HCT116 (cell line): ENCODE measurements at regions not wholly inside any gene's neighbourhood (a gene's known extent, or its start where the extent isn't known, plus 50 kb on each side); places are given as distances from the start of the nearest gene placed in this dataset.

Experiments used
- ATAC-seq: fragments of 200-7000 bp; cut with Tn5 transposase; 2 replicates; pipeline ENCODE4 v1.9.1; 2020; ENCODE audit warnings: mild to moderate bottlenecking, moderate library complexity
- BruUV-seq: library from RNA; stranded (reverse); fragments of 400-500 nt; replicated peaks from 2 replicates; lab custom pipeline; 2021; lab: Mats Ljungman, UMichigan
- CTCF ChIA-PET: fragments of 300-600 bp; sonication (Branson Sonifier 250); formaldehyde crosslinking; loops from one replicate; lab custom pipeline; 2021; ENCODE audit warnings: antibody characterized with exemption; lab: Charles Lee
- POLR2A ChIA-PET: fragments of 300-600, 350-600 bp; sonication (Branson Sonifier 250); formaldehyde crosslinking; loops from one replicate; lab custom pipeline; 2021; ENCODE audit warnings: antibody characterized with exemption; lab: Charles Lee
- RAD21 ChIA-PET, 2 experiments: fragments of 300-600 bp; sonication (Branson Sonifier 250); formaldehyde crosslinking; loops; one replicate each; lab custom pipeline; 2023; ENCODE audit warnings: low total read pairs in 2 of 2; ENCODE audit not compliant: uncharacterized antibody in 2 of 2, unreplicated experiment in 2 of 2, low non-redundant PET in 1 of 2; lab: Charles Lee
- DNase-seq: peaks from one replicate; pipeline ENCODE4 v3.0.0-alpha.2; 2010; ENCODE audit warnings: low read depth, low spot score
- H2AFZ ChIP-seq: fragments of 200-600 bp; shearing (Covaris generic), sonication (generic); 2 replicates; pipeline ENCODE4 v1.6.1; 2017; ENCODE audit warnings: low read depth, mixed run types, mixed read lengths, antibody characterized with exemption, low read length; ENCODE audit not compliant: poor library complexity, severe bottlenecking
- H3K27ac ChIP-seq: 2 replicates; pipeline ENCODE4 v1.5.1; 2012; ENCODE audit warnings: low read depth, low read length
- H3K27me3 ChIP-seq: fragments of 200-600 bp; sonication (generic); 2 replicates; pipeline ENCODE4 v1.6.1; 2016; ENCODE audit warnings: mixed run types, low read length, mixed read lengths; ENCODE audit not compliant: insufficient read depth
- H3K36me3 ChIP-seq, 2 experiments: fragments of 200-500 bp in 1 of 2; fragments of 200-600 bp in 1 of 2; sonication (Bioruptor generic) in 1 of 2; sonication (generic) in 1 of 2; 2 replicates each; pipeline versions ENCODE4 v1.5.1 to v1.6.1; 2014 to 2016; ENCODE audit warnings: low read length in 2 of 2, inconsistent platforms in 1 of 2, mixed read lengths in 1 of 2, mixed run types in 1 of 2; ENCODE audit not compliant: insufficient read depth in 2 of 2, control insufficient read depth in 1 of 2
- H3K4me1 ChIP-seq, 2 experiments: fragments of 200-600 bp in 1 of 2; sonication (generic) in 1 of 2; 2 replicates each; pipeline versions ENCODE4 v1.5.1 to v1.6.1; 2012 to 2017; ENCODE audit warnings: low read length in 2 of 2, inconsistent platforms in 1 of 2, mild to moderate bottlenecking in 1 of 2, mixed read lengths in 1 of 2, mixed run types in 1 of 2, moderate library complexity in 1 of 2; ENCODE audit not compliant: insufficient read depth in 2 of 2, control insufficient read depth in 1 of 2
- H3K4me2 ChIP-seq: fragments of 200-600 bp; sonication (generic); 2 replicates; pipeline ENCODE4 v1.6.1; 2017; ENCODE audit warnings: mixed run types, low read length, mixed read lengths
- H3K4me3 ChIP-seq, 2 experiments: fragments of 200-600 bp in 1 of 2; sonication (generic) in 1 of 2; replicated peaks in 1 of 2; 2 replicates each; pipeline ENCODE4 v1.5.1; 2011 to 2016; ENCODE audit warnings: low read length in 2 of 2, control low read depth in 1 of 2, low read depth in 1 of 2, mild to moderate bottlenecking in 1 of 2, mixed read lengths in 1 of 2, mixed run types in 1 of 2
- H3K79me2 ChIP-seq: fragments of 200-600 bp; sonication (generic); 2 replicates; pipeline ENCODE4 v1.6.1; 2017; ENCODE audit warnings: mild to moderate bottlenecking, mixed run types, low read length, moderate library complexity, mixed read lengths; ENCODE audit not compliant: insufficient read depth
- H3K9ac ChIP-seq: fragments of 200-600 bp; sonication (generic); 2 replicates; pipeline ENCODE4 v1.6.1; 2016; ENCODE audit warnings: low read length, mixed read lengths
- H3K9me2 ChIP-seq: fragments of 200-600 bp; sonication (generic), shearing (Covaris generic); 2 replicates; pipeline ENCODE4 v1.6.1; 2017; ENCODE audit warnings: mixed run types, mild to moderate bottlenecking, moderate library complexity; ENCODE audit not compliant: insufficient read depth
- H3K9me3 ChIP-seq, 2 experiments: fragments of 200-500 bp in 1 of 2; fragments of 200-600 bp in 1 of 2; sonication (Bioruptor generic) in 1 of 2; sonication (generic) in 1 of 2; 2 replicates each; pipeline ENCODE4 v1.6.1; 2014 to 2017; ENCODE audit warnings: low read length in 2 of 2, mixed read lengths in 2 of 2, inconsistent platforms in 1 of 2, low read depth in 1 of 2, mild to moderate bottlenecking in 1 of 2, mixed run types in 1 of 2, moderate library complexity in 1 of 2; ENCODE audit not compliant: control insufficient read depth in 1 of 2, insufficient read depth in 1 of 2
- H4K20me1 ChIP-seq: fragments of 200-600 bp; sonication (generic), shearing (Covaris generic); 2 replicates; pipeline ENCODE4 v1.6.1; 2017; ENCODE audit warnings: mixed run types, mild to moderate bottlenecking, moderate library complexity; ENCODE audit not compliant: insufficient read depth
- ATF3 ChIP-seq: IDR thresholded peaks from 2 replicates; pipeline ENCODE4 v1.6.1; 2012
- CBX3 ChIP-seq: IDR thresholded peaks from 2 replicates; pipeline ENCODE4 v1.6.1; 2012; ENCODE audit warnings: low read depth
- EZH2 ChIP-seq: fragments of 200-600 bp; sonication (generic); IDR thresholded peaks from 2 replicates; pipeline ENCODE4 v1.6.1; 2017; ENCODE audit warnings: antibody characterized with exemption, mixed run types
- FOSL1 ChIP-seq: IDR thresholded peaks from 2 replicates; pipeline ENCODE4 v1.6.1; 2012; ENCODE audit warnings: low read depth
- JUND ChIP-seq: IDR thresholded peaks from 2 replicates; pipeline ENCODE4 v1.6.1; 2012
- POLR2A ChIP-seq: IDR thresholded peaks from 2 replicates; pipeline ENCODE4 v1.7.0; 2011; ENCODE audit warnings: borderline replicate concordance; ENCODE audit not compliant: insufficient read depth, insufficient read length; ENCODE audit errors: extremely low read depth
- POLR2AphosphoS5 ChIP-seq: IDR thresholded peaks from 2 replicates; pipeline ENCODE4 v1.6.1; 2011; ENCODE audit warnings: mild to moderate bottlenecking, low read depth, low read length, moderate library complexity
- SRF ChIP-seq: IDR thresholded peaks from 2 replicates; pipeline ENCODE4 v1.6.1; 2012; ENCODE audit warnings: low read depth
- TCF7L2 ChIP-seq: IDR thresholded peaks from 2 replicates; pipeline ENCODE4 v1.7.0; 2011; ENCODE audit warnings: borderline replicate concordance, inconsistent platforms; ENCODE audit not compliant: insufficient read depth, insufficient read length; ENCODE audit errors: extremely low read depth
- ZBTB33 ChIP-seq: IDR thresholded peaks from 2 replicates; pipeline ENCODE4 v1.6.1; 2011; ENCODE audit warnings: mild to moderate bottlenecking, low read length, moderate library complexity; ENCODE audit not compliant: insufficient replicate concordance; ENCODE audit errors: extremely low read depth
- ZFX ChIP-seq: fragments of 450-650 bp; IDR thresholded peaks from 2 replicates; pipeline ENCODE4 v1.6.1; 2017
- ZNF274 ChIP-seq: fragments of 200-500 bp; sonication (Bioruptor generic); IDR thresholded peaks from 2 replicates; pipeline ENCODE4 v1.6.1; 2014; ENCODE audit warnings: mild to moderate bottlenecking, low read depth, low read length, inconsistent platforms
- intact Hi-C: fragments of 100-400 bp; cut with micrococcal nuclease; formaldehyde crosslinking; loops from 2 replicates; pipeline ENCODE4 v1.10.0; 2022

- Histone ChIP-seq H3K9me2 (no peaks in the 10 kb centered on the region), H3K4me1 (no peaks in the 10 kb centered on the region), H3K27ac (no peak overlapping the region), H2AFZ (no peak overlapping the region), H3K9me3 (no peaks in the 10 kb centered on the region), H3K36me3 (no peaks in the 10 kb centered on the region), H3K79me2 (no peaks in the 10 kb centered on the region), H3K4me3 (no peak overlapping the region), H3K27me3 (no peaks in the 10 kb centered on the region), H3K4me2 (no peak overlapping the region), H4K20me1 (no peaks in the 10 kb centered on the region), H3K9ac (no peak overlapping the region)
- intact Hi-C loops = loop anchor here (10.0 kb wide), 1 partner anchor 1242 kb away; no protein-coding TSS in a partner anchor
- DNase-seq (no peak), ATAC-seq (no peak)
- TF ChIP-seq SRF (no peak), FOSL1 (no peak), POLR2A (no peak), POLR2AphosphoS5 (no peak), TCF7L2 (no peak), CBX3 (no peak), EZH2 (no peak), JUND (no peak), ATF3 (no peak), ZFX (no peak), ZNF274 (no peak)
- POLR2A ChIA-PET = no interaction called here
- RAD21 ChIA-PET = no interaction called here
- CTCF ChIA-PET = no interaction called here
- no TSS peak for BruUV-seq
These were observed 135.9 kb upstream of the RAD23B start for GRCh38 chr9:107147134-107147533.

- Histone ChIP-seq H2AFZ (no peak overlapping the region), H3K27ac (no peak overlapping the region), H3K36me3 (no peaks in the 10 kb centered on the region), H3K4me2 (no peak overlapping the region), H3K27me3 (no peaks in the 10 kb centered on the region), H3K9me2 (no peaks in the 10 kb centered on the region), H3K4me1 (peaks cover 0 to 2% of the 10 kb centered on the region in 2 experiments; a peak in 2 of 4 replicates), H3K4me3 (no peak overlapping the region), H3K9me3 (no peaks in the 10 kb centered on the region), H3K9ac (no peak overlapping the region), H3K79me2 (no peaks in the 10 kb centered on the region), H4K20me1 (no peaks in the 10 kb centered on the region)
- ChIA-PET CTCF (no interaction called here), POLR2A (no interaction called here), RAD21 (no interaction called here)
- DNase-seq = no peak
- intact Hi-C loops = loop anchor here (10.0 kb wide), 1 partner anchor 1243 kb away; no protein-coding TSS in a partner anchor
- BruUV-seq = no TSS peak
- ATAC-seq = no peak
- no peak for TF ChIP-seq SRF
- no peak for TF ChIP-seq CBX3
- TF ChIP-seq ZBTB33 = no peak
- TF ChIP-seq ZFX = no peak
These were observed 134.9 kb upstream of the RAD23B start for GRCh38 chr9:107148216-107148615.
